ENCODE measurements at regions not wholly inside any gene's neighbourhood (a gene's known extent, or its start where the extent isn't known, plus 50 kb on each side); places are given as distances from the start of the nearest gene placed in this dataset.
A peak's percentile ranks its signal among the peaks of the same experiment; 100 is the strongest.

- TF ChIP-seq CTCF (conservative IDR thresholded peaks at IDR 0.05) (peak; percentile 92), ZFX (IDR thresholded peaks at IDR 0.05) (no peak)
Observed at GRCh38 chr6:166097914-166098522, 69.6 kb downstream of the TBXT start.
